ENCODE measurements at regions not wholly inside any gene's neighbourhood (a gene's known extent, or its start where the extent isn't known, plus 50 kb on each side); places are given as distances from the start of the nearest gene placed in this dataset.

DNA sequence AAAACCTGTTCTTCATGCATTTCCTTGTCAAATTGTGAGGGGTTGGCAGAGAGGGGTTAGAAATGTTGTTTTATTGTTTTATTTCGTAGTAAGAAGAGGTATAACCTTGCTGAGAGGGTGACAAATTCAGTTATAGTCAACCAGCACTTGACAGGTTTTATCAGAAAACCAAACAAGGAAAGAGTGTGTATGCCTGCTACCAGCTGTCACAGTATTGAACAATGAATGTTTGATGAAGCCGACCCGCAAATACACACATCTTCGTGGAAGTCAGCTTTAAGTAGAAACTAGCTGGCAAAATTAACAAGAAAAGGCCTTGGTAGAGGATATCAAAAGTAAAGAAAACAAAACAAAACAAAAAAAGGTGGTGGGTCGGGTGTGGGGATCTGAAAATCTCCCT lies 214.6 kb upstream of the TLE4 start:
- 72 to 81% (median 78%) methylated on average over 5 of the region's 5 CpGs for WGBS, 3 donors
- H3K9me3 ChIP-seq: no peaks in the 10 kb centered on the region
- TF ChIP-seq CTCF (IDR thresholded peaks at IDR 0.05) (no peak), POLR2A (IDR thresholded peaks at IDR 0.05) (no peak), EP300 (IDR thresholded peaks at IDR 0.05) (no peak)
- no peak for DNase-seq
- H3K36me3 ChIP-seq: no peaks in the 10 kb centered on the region
- no peaks in the 10 kb centered on the region for H3K4me1 ChIP-seq (ENCODE audit: insufficient read depth)
- no peak overlapping the region for H3K27ac ChIP-seq
- no peaks in the 10 kb centered on the region for H3K27me3 ChIP-seq
- intact Hi-C loops (cut with DNase I): no loop called here
- no peak overlapping the region for H3K4me3 ChIP-seq

DNA sequence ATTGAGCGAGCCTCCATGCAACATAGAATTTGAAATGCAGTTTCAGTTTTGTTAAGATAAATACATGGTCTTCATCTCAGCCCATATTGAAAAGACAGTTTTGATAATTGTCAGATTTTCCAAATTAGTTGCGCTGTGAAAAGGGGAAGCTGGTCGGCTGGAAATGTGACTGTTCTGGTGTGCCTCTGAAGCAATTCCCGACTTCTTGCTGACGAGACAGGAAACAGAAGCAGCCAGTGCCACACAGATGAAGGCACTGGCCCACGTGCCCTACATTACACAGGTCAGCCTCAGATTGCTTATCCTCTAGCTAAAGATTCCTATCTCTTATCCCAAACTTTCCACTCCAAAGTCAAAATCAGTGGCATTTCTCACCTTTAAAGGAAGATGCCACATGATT lies 214.1 kb upstream of the TLE4 start:
- DNase-seq: no peak
- no peaks in the 10 kb centered on the region for H3K9me3 ChIP-seq
- H3K36me3 ChIP-seq: no peaks in the 10 kb centered on the region
- H3K27me3 ChIP-seq: no peaks in the 10 kb centered on the region
- no peaks in the 10 kb centered on the region for H3K4me1 ChIP-seq (ENCODE audit: insufficient read depth)
- intact Hi-C loops (cut with DNase I): no loop called here
- no peak for TF ChIP-seq CTCF (IDR thresholded peaks at IDR 0.05)
- no peak for TF ChIP-seq POLR2A (IDR thresholded peaks at IDR 0.05)
- TF ChIP-seq EP300 (IDR thresholded peaks at IDR 0.05): no peak
- no peak overlapping the region for H3K27ac ChIP-seq
- 87 to 91% (median 90%) methylated on average over 6 of the region's 6 CpGs for WGBS, 3 donors
- H3K4me3 ChIP-seq: no peak overlapping the region

- WGBS, 3 donors: 73 to 76% (median 73%) methylated on average over 5 of the region's 5 CpGs
- no peak overlapping the region for H3K4me3 ChIP-seq
- H3K27ac ChIP-seq: no peak overlapping the region
- no peaks in the 10 kb centered on the region for H3K27me3 ChIP-seq
- DNase-seq: no peak
- no peak for TF ChIP-seq POLR2A (IDR thresholded peaks at IDR 0.05)
- no peak for TF ChIP-seq CTCF (IDR thresholded peaks at IDR 0.05)
- TF ChIP-seq EP300 (IDR thresholded peaks at IDR 0.05): no peak
- H3K36me3 ChIP-seq: no peaks in the 10 kb centered on the region
- intact Hi-C loops (cut with DNase I): no loop called here
- H3K4me1 ChIP-seq (ENCODE audit: insufficient read depth): no peaks in the 10 kb centered on the region
- H3K9me3 ChIP-seq: no peaks in the 10 kb centered on the region
Measured at GRCh38 chr9:79360387-79361347, 211.1 kb upstream of the TLE4 start.

DNA sequence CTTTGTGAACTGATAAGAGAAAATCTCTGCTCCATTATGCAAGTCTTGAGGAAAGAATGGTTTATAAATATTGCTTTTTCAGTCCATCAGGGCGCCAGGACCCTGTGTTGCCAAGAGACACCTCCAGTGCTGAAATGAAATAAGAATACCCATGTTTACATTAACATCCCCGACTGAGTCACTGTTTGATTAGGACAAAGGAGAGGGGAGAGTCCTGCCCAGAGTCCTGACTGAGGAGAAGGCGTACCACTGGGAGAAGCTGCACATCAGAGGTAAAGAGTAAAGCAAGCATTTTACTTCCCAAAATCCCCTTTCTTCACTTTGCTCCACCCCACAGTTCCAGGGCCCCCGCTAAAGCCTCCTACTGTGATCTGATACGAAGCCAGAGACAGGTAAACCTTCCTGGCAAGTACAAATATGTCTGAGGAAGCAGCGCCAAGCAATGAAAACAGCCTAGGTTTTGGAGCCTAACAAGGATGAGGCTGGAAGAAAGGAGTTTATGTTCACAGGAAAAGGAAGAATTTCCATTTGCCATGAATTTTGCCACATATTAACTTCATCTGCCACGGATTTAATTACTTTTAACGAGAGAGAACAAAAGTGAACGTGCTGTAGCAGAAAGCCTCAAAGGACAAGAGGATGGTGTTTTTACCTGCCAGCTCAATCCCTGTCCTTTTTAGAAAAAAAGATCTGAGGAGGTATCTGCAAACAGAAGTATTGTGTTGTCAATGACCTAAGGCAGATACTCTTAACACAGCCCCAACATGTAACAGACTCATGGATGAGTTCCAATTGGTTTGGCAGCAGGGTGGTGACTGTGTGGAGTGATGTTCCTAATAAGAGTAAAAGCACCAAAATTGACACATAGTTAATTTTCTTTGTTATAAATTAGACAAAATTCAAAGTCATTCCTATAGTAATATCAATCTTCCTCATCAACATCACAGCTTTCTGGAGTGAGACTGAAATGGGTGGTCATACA lies 209.4 kb upstream of the TLE4 start:
- H3K27ac ChIP-seq: no peak overlapping the region
- no peaks in the 10 kb centered on the region for H3K4me1 ChIP-seq (ENCODE audit: insufficient read depth)
- no peak for DNase-seq
- intact Hi-C loops (cut with DNase I): no loop called here
- no peak for TF ChIP-seq EP300 (IDR thresholded peaks at IDR 0.05)
- TF ChIP-seq POLR2A (IDR thresholded peaks at IDR 0.05): no peak
- TF ChIP-seq CTCF (IDR thresholded peaks at IDR 0.05): no peak
- WGBS, 3 donors: 65 to 69% (median 69%) methylated on average over 9 of the region's 9 CpGs
- no peaks in the 10 kb centered on the region for H3K36me3 ChIP-seq
- H3K4me3 ChIP-seq: no peak overlapping the region
- H3K27me3 ChIP-seq: no peaks in the 10 kb centered on the region
- H3K9me3 ChIP-seq: no peaks in the 10 kb centered on the region

Measured in ovary (tissue), 7 donors.